ENCODE measurements at regions not wholly inside any gene's neighbourhood (a gene's known extent, or its start where the extent isn't known, plus 50 kb on each side); places are given as distances from the start of the nearest gene placed in this dataset.

- DNase-seq (ENCODE audit: low read depth in 2 of 2, low spot score in 1 of 2): no peak
Measured at GRCh38 chr10:2981361-2981801, 86.0 kb upstream of the PFKP start.

- no peak for DNase-seq (ENCODE audit: low read depth in 2 of 2, low spot score in 1 of 2)
Measured at GRCh38 chr10:2980791-2981360, 86.5 kb upstream of the PFKP start.

- DNase-seq (ENCODE audit: low read depth in 2 of 2, low spot score in 1 of 2): no peak
Measured at GRCh38 chr10:2980116-2980515, 87.2 kb upstream of the PFKP start.

- DNase-seq (ENCODE audit: low read depth in 2 of 2, low spot score in 1 of 2): no peak
Measured at GRCh38 chr10:2979306-2979705, 88.0 kb upstream of the PFKP start.

GRCh38 chr10:2978574-2979273, 88.6 kb upstream of the PFKP start:
- DNase-seq (ENCODE audit: low read depth in 2 of 2, low spot score in 1 of 2): no peak

GRCh38 chr10:2978111-2978510, 89.2 kb upstream of the PFKP start:
- no peak for DNase-seq (ENCODE audit: low read depth in 2 of 2, low spot score in 1 of 2)

- no peak for DNase-seq (ENCODE audit: low read depth in 2 of 2, low spot score in 1 of 2)
Measured at GRCh38 chr10:2974503-2975207, 92.7 kb upstream of the PFKP start.

GRCh38 chr10:2974083-2974482, 93.3 kb upstream of the PFKP start:
- DNase-seq (ENCODE audit: low read depth in 2 of 2, low spot score in 1 of 2): no peak

GRCh38 chr10:2972810-2973209, 94.5 kb upstream of the PFKP start:
- no peak for DNase-seq (ENCODE audit: low read depth in 2 of 2, low spot score in 1 of 2)

- no peak for DNase-seq (ENCODE audit: low read depth in 2 of 2, low spot score in 1 of 2)
Measured at GRCh38 chr10:2972216-2972615, 95.1 kb upstream of the PFKP start.

GRCh38 chr10:2970190-2970823, 97.0 kb upstream of the PFKP start:
- no peak for DNase-seq (ENCODE audit: low read depth in 2 of 2, low spot score in 1 of 2)

- no peak for DNase-seq (ENCODE audit: low read depth in 2 of 2, low spot score in 1 of 2)
Measured at GRCh38 chr10:2968401-2969058, 98.8 kb upstream of the PFKP start.

GRCh38 chr10:2966134-2966533, 101.2 kb upstream of the PFKP start:
- no peak for DNase-seq (ENCODE audit: low read depth in 2 of 2, low spot score in 1 of 2)

GRCh38 chr10:2964632-2965296, 102.6 kb upstream of the PFKP start:
- no peak for DNase-seq (ENCODE audit: low read depth in 2 of 2, low spot score in 1 of 2)

GRCh38 chr10:2963889-2964631, 103.3 kb upstream of the PFKP start:
- DNase-seq (ENCODE audit: low read depth in 2 of 2, low spot score in 1 of 2): no peak

- DNase-seq (ENCODE audit: low read depth in 2 of 2, low spot score in 1 of 2): no peak
Measured at GRCh38 chr10:2962194-2962593, 105.2 kb upstream of the PFKP start.

GRCh38 chr10:2958659-2959058, 108.7 kb upstream of the PFKP start:
- no peak for DNase-seq (ENCODE audit: low read depth in 2 of 2, low spot score in 1 of 2)

- no peak for DNase-seq (ENCODE audit: low read depth in 2 of 2, low spot score in 1 of 2)
Measured at GRCh38 chr10:2957785-2958184, 109.6 kb upstream of the PFKP start.

GRCh38 chr10:2955064-2955463, 112.3 kb upstream of the PFKP start:
- DNase-seq (ENCODE audit: low read depth in 2 of 2, low spot score in 1 of 2): no peak

GRCh38 chr10:2953495-2953894, 113.9 kb upstream of the PFKP start:
- no peak for DNase-seq (ENCODE audit: low read depth in 2 of 2, low spot score in 1 of 2)
